ENCODE measurements at regions not wholly inside any gene's neighbourhood (a gene's known extent, or its start where the extent isn't known, plus 50 kb on each side); places are given as distances from the start of the nearest gene placed in this dataset.

DNA sequence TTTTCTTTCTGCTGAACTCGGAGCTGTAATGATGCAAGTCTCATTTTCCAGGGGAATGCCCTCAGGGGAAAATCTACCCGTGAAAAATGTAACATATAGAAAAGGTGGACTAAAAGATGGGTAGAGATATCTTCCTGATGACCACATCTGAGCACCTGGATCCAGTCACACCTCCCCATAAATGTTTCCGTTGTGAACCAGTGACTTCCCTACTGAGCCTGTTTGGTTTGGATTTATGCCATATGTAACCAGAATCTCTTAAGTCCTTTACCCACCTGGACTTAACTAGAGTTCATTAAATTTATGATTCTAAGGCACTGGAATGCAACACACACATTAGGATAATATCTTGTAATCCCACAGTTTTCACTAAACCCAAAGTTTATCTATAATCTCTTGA lies 171.1 kb downstream of the ZNF330 start:
- Mint-ChIP-seq H3K4me3 (no peak overlapping the region), H3K27ac (no peak overlapping the region), H3K9me3 (no peaks in the 10 kb centered on the region), H3K4me1 (no peaks in the 10 kb centered on the region), H3K27me3 (no peaks in the 10 kb centered on the region), H3K36me3 (no peaks in the 10 kb centered on the region)
- ATAC-seq (ENCODE audit: low read depth) (no peak), DNase-seq (no peak)
- POLR2A ChIA-PET = no interaction called here

DNA sequence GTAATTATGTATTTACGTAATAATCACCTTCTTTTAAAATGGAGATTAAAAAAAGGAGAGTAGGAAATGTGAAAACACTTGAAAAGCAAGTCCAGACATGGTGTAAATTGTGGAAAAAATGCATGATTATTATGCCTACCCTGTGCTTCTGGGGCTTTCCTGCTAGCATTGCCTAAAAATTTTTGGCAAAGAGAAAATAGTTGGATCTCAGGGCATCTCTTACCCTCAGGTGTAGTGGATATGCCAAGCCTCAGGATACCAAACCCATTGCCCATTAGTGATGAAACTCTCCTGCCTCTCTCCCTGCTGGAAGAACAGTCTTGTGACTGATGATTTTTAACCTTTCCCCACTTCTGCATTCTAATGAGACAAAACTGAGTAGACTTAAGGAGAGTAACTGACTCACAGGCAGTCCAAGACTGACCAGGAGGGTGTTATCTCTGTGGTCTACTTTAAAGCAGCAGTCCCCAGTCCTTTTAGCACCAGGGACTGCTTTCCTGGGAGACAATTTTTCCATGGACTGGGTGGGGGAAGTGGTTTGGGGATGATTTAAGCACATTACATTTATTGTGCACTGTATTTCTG lies 174.6 kb downstream of the ZNF330 start:
- Mint-ChIP-seq H3K4me1 (no peaks in the 10 kb centered on the region), H3K36me3 (no peaks in the 10 kb centered on the region), H3K4me3 (no peak overlapping the region), H3K27ac (no peak overlapping the region), H3K27me3 (peaks cover 2% of the 10 kb centered on the region), H3K9me3 (no peaks in the 10 kb centered on the region)
- no peak for DNase-seq
- ATAC-seq (ENCODE audit: low read depth) = no peak
- POLR2A ChIA-PET = no interaction called here

DNA sequence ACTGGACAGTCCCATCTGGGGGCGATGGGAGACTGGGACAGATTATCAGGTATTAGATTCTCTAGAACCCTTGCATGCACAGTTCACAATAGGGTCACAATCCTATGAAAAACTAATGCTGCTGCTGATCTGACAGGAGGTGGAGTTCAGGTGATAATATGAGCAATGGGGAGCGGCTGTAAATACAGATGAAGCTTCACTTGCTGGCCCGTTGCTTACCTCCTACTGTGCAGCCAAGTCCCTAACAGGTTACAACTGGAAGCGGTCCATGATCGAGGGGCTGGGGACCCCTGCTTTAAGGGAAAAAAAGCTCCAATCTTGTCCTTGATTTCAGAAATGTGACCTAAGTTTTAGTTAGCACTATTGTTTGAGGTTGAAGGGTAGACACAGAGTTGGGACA lies 175.2 kb downstream of the ZNF330 start:
- Mint-ChIP-seq H3K9me3 (no peaks in the 10 kb centered on the region), H3K27ac (no peak overlapping the region), H3K27me3 (peaks cover 2% of the 10 kb centered on the region), H3K4me3 (no peak overlapping the region), H3K4me1 (no peaks in the 10 kb centered on the region), H3K36me3 (no peaks in the 10 kb centered on the region)
- no peak for ATAC-seq (ENCODE audit: low read depth)
- POLR2A ChIA-PET = no interaction called here
- no peak for DNase-seq

GRCh38 chr4:141402712-141403111 lies 182.0 kb downstream of the ZNF330 start:
- DNase-seq = no peak
- Mint-ChIP-seq H3K9me3 (no peaks in the 10 kb centered on the region), H3K27me3 (peaks cover 1% of the 10 kb centered on the region), H3K4me3 (no peak overlapping the region), H3K27ac (no peak overlapping the region), H3K4me1 (no peaks in the 10 kb centered on the region), H3K36me3 (no peaks in the 10 kb centered on the region)
- POLR2A ChIA-PET = no interaction called here
- ATAC-seq (ENCODE audit: low read depth) = no peak

DNA sequence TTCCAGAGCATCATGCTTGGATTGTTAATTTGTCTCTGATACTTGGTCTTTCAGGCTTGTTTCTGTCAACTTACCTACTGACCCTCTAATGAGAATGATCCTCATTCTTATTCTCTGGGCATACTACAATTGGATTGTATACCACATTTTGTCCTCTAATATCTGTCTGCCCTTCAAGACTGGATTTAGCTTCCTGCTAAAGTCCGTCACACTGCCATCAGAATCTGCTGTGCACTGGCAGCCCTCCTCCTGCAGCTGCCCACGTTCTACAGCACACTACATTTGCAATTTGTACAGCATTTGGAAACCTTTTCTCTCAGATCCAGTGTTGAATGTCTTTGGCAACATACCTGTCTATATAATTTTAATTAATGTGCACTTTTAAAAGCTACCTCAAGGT lies 183.1 kb downstream of the ZNF330 start:
- Mint-ChIP-seq H3K36me3 (no peaks in the 10 kb centered on the region), H3K27me3 (no peaks in the 10 kb centered on the region), H3K9me3 (no peaks in the 10 kb centered on the region), H3K4me1 (no peaks in the 10 kb centered on the region), H3K4me3 (no peak overlapping the region), H3K27ac (no peak overlapping the region)
- DNase-seq = no peak
- no peak for ATAC-seq (ENCODE audit: low read depth)
- POLR2A ChIA-PET = no interaction called here

DNA sequence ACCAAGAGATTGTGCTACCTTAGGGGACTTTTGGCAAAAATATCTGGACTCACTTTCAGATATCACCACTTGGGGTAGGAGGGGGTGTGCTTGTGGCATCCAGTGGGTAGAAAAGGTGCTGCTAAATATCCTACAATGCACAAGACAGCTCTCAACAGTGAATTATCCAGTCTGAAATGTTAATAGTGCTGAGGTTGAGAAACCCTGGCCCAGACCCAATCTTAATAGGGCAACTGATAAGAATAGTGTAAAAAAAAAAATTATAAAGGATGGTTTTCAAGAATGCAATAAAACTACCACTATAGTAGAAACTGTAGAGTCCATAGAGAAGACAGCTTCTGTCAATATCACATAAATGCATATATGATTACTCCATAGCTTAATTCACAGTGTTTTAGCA lies 185.5 kb downstream of the ZNF330 start:
- no peaks in the 10 kb centered on the region for H3K27me3 Mint-ChIP-seq
- H3K9me3 Mint-ChIP-seq = no peaks in the 10 kb centered on the region
- no peak overlapping the region for H3K4me3 Mint-ChIP-seq

DNA sequence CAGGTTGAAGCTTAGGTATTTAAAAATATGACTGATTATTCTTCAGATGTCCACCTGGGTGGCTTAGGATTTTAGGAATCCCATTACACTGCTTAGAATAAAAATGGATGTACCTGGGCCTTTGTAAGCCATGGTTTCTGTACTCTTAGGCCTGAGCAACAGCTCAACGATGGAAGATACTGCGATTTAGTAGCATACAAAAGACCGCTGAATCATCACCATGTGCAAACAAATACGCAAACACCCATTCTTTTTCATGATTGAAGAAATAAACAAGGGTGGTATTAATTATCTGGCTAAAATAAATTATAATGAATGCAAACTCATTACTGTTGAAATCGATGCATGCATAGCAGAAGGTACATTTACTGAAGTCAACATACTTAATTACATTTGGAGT lies 188.9 kb downstream of the ZNF330 start:
- Mint-ChIP-seq H3K36me3 (no peaks in the 10 kb centered on the region), H3K4me1 (no peaks in the 10 kb centered on the region), H3K27me3 (no peaks in the 10 kb centered on the region), H3K27ac (no peak overlapping the region), H3K9me3 (no peaks in the 10 kb centered on the region), H3K4me3 (no peak overlapping the region)
- POLR2A ChIA-PET = no interaction called here
- no peak for DNase-seq
- ATAC-seq (ENCODE audit: low read depth) = no peak

More for the DNA sequence above, 185.5 kb downstream of the ZNF330 start:
- POLR2A ChIA-PET = no interaction called here
- ATAC-seq (ENCODE audit: low read depth) = no peak
- no peaks in the 10 kb centered on the region for H3K4me1 Mint-ChIP-seq
- no peak overlapping the region for H3K27ac Mint-ChIP-seq
- no peak for DNase-seq
- no peaks in the 10 kb centered on the region for H3K36me3 Mint-ChIP-seq

- POLR2A ChIA-PET = no interaction called here
- no peaks in the 10 kb centered on the region for H3K9me3 Mint-ChIP-seq
- no peaks in the 10 kb centered on the region for H3K4me1 Mint-ChIP-seq
- H3K4me3 Mint-ChIP-seq = no peak overlapping the region
- DNase-seq (no peak), ATAC-seq (ENCODE audit: low read depth) (no peak)
- H3K27ac Mint-ChIP-seq = no peak overlapping the region
- H3K36me3 Mint-ChIP-seq = no peaks in the 10 kb centered on the region
- no peaks in the 10 kb centered on the region for H3K27me3 Mint-ChIP-seq
Observed at GRCh38 chr4:141410839-141411238, 190.1 kb downstream of the ZNF330 start.

GRCh38 chr4:141411936-141412335 lies 191.2 kb downstream of the ZNF330 start:
- H3K4me1 Mint-ChIP-seq = no peaks in the 10 kb centered on the region
- H3K27me3 Mint-ChIP-seq = no peaks in the 10 kb centered on the region
- no peak overlapping the region for H3K27ac Mint-ChIP-seq
- no peaks in the 10 kb centered on the region for H3K9me3 Mint-ChIP-seq
- POLR2A ChIA-PET = no interaction called here
- H3K4me3 Mint-ChIP-seq = no peak overlapping the region
- DNase-seq (no peak), ATAC-seq (ENCODE audit: low read depth) (no peak)
- H3K36me3 Mint-ChIP-seq = no peaks in the 10 kb centered on the region

DNA sequence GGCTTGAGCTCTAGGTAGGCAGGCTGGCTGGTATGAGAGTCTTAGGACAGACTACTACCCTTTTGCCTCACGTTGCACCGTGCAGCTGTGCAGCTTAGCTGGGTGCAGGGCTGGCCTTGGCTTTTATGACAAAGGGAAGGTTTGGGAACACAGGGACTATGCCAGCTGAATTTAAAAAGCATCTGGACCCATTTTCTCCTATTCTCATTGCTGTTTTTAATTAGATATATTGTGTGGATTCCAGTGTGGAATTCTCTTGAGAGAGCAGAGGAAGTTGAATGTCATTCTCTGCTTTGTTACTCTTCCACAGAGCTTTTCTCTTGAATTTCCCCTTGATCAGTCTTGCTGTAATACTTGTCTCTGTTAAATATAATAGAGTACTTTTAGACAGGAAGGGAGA lies 192.7 kb downstream of the ZNF330 start:
- Mint-ChIP-seq H3K4me1 (no peaks in the 10 kb centered on the region), H3K36me3 (no peaks in the 10 kb centered on the region), H3K9me3 (no peaks in the 10 kb centered on the region), H3K4me3 (no peak overlapping the region), H3K27ac (no peak overlapping the region), H3K27me3 (no peaks in the 10 kb centered on the region)
- ATAC-seq (ENCODE audit: low read depth) (no peak), DNase-seq (no peak)
- POLR2A ChIA-PET = no interaction called here

- POLR2A ChIA-PET = no interaction called here
Observed at GRCh38 chr4:141415651-141416050, 195.0 kb downstream of the ZNF330 start.

GRCh38 chr4:141416219-141416618 lies 195.5 kb downstream of the ZNF330 start:
- no peak overlapping the region for H3K4me3 Mint-ChIP-seq
- no peak for ATAC-seq (ENCODE audit: low read depth)

More at GRCh38 chr4:141415651-141416050, 195.0 kb downstream of the ZNF330 start:
- DNase-seq = no peak
- Mint-ChIP-seq H3K27ac (no peak overlapping the region), H3K4me3 (no peak overlapping the region), H3K36me3 (no peaks in the 10 kb centered on the region), H3K27me3 (peaks cover 2% of the 10 kb centered on the region), H3K4me1 (no peaks in the 10 kb centered on the region), H3K9me3 (no peaks in the 10 kb centered on the region)
- ATAC-seq (ENCODE audit: low read depth) = no peak

GRCh38 chr4:141416677-141417363 lies 196.1 kb downstream of the ZNF330 start:
- POLR2A ChIA-PET = no interaction called here
- no peak for DNase-seq

More at GRCh38 chr4:141416219-141416618, 195.5 kb downstream of the ZNF330 start:
- no peak overlapping the region for H3K27ac Mint-ChIP-seq
- H3K36me3 Mint-ChIP-seq = no peaks in the 10 kb centered on the region
- peaks cover 2% of the 10 kb centered on the region for H3K27me3 Mint-ChIP-seq
- no peaks in the 10 kb centered on the region for H3K9me3 Mint-ChIP-seq
- H3K4me1 Mint-ChIP-seq = no peaks in the 10 kb centered on the region
- POLR2A ChIA-PET = no interaction called here
- DNase-seq = no peak

GRCh38 chr4:141417387-141417786 lies 196.7 kb downstream of the ZNF330 start:
- Mint-ChIP-seq H3K27me3 (peaks cover 2% of the 10 kb centered on the region), H3K4me3 (no peak overlapping the region), H3K36me3 (no peaks in the 10 kb centered on the region), H3K4me1 (no peaks in the 10 kb centered on the region), H3K27ac (no peak overlapping the region), H3K9me3 (no peaks in the 10 kb centered on the region)
- DNase-seq = no peak
- POLR2A ChIA-PET = no interaction called here
- no peak for ATAC-seq (ENCODE audit: low read depth)

More at GRCh38 chr4:141416677-141417363, 196.1 kb downstream of the ZNF330 start:
- Mint-ChIP-seq H3K4me1 (no peaks in the 10 kb centered on the region), H3K4me3 (no peak overlapping the region), H3K27ac (no peak overlapping the region), H3K36me3 (no peaks in the 10 kb centered on the region), H3K9me3 (no peaks in the 10 kb centered on the region), H3K27me3 (peaks cover 2% of the 10 kb centered on the region)
- no peak for ATAC-seq (ENCODE audit: low read depth)

All from activated naive CD8-positive, alpha-beta T cell treated with anti-CD3 and anti-CD28 coated beads, Interleukin-2, amount 10 ng/mL, durations not matched to agents 7 days and 5 days (primary cell).